AG09319 (cell line): ENCODE measurements at regions not wholly inside any gene's neighbourhood (a gene's known extent, or its start where the extent isn't known, plus 50 kb on each side); places are given as distances from the start of the nearest gene placed in this dataset.
A peak's percentile ranks its signal among the peaks of the same experiment; 100 is the strongest.
"Not testable (repeated sequence)": the region's sequence is repeated elsewhere in the genome, so short reads cannot be mapped to it uniquely, and the experiment has no call there.

Experiments
- DNase-seq: peaks from one replicate; pipeline ENCODE4 v3.0.0-alpha.2; 2010; ENCODE audit warnings: low read depth; ENCODE audit errors: extremely low read depth
- CTCF ChIP-seq: IDR thresholded peaks from 2 replicates; pipeline ENCODE4 v1.5.1; 2011; ENCODE audit warnings: low read depth, mild to moderate bottlenecking, inconsistent platforms, low read length, moderate library complexity

GRCh38 chr6:27188885-27189418 is 58.5 kb upstream of the PRSS16 start:
- peak; percentile 54 for DNase-seq
- peak; percentile 64 for TF ChIP-seq CTCF

GRCh38 chr6:27190126-27190525 is 57.4 kb upstream of the PRSS16 start:
- no peak for TF ChIP-seq CTCF
- no peak for DNase-seq

GRCh38 chr6:27194453-27194852 is 53.0 kb upstream of the PRSS16 start:
- DNase-seq, result not testable (repeated sequence)

GRCh38 chr6:27195547-27195946 is 52.0 kb upstream of the PRSS16 start:
- DNase-seq, result not testable (repeated sequence)
